ENCODE measurements at regions not wholly inside any gene's neighbourhood (a gene's known extent, or its start where the extent isn't known, plus 50 kb on each side); places are given as distances from the start of the nearest gene placed in this dataset.
"Not testable (repeated sequence)": the region's sequence is repeated elsewhere in the genome, so short reads cannot be mapped to it uniquely, and the experiment has no call there.

DNA sequence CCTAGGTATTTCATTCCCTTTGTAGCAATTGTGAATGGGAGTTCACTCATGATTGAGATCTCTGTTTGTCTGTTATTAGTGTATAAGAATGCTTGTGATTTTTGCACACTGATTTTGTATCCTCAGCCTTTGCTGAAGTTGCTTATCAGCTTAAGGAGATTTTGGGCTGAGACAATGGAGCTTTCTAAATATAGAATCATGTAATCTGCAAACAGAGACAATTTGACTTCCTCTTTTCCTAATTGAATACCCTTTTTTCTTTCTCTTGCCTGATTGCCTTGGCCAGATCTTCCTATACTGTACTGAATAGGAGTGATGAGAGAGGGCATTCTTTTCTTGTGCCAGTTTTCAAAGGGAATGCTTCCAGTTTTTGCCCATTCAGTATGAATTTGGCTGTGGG, 398.1 kb downstream of the SRGAP2C start:
- DNase-seq = not testable (repeated sequence)

DNA sequence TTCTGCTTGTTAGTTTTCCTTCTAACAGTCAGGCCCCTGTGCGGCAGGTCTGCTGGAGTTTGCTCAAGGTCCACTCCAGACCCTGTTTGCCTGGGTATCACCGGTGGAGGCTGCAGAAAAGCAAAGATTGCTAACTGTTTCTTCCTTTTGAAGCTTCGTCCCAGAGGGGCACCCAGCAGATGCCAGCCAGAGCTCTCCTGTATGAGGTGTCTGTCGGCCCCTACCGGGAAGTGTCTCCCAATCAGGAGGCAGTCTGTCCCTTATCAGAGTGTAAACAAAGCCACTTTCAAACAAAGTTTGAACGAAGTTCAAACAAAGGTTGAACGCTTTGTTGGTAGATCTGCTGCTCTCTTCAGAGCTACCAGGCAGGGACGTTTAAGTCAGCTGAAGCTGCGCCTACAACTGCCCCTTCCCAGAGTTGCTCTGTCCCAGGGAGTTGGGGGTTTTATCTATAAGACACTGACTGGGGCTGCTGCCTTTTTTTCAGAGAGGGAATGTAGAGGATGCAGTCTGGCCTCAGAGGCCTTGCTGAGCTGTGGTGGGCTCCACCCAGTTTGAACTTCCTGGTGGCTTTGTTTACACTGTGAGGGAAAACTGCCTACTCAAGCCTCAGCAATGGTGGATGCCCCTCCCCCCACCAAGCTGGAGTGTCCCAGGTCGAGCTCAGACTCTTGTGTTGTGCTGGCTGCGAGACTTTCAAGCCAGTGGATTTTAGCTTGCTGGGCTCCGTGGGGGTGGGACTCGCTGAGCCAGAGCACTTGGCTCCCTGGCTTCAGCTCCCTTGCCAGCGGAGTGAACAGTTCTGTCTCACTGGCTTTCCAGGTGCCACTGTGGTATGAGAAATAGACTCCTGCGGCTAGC, 401.8 kb downstream of the SRGAP2C start:
- no peak for DNase-seq

DNA sequence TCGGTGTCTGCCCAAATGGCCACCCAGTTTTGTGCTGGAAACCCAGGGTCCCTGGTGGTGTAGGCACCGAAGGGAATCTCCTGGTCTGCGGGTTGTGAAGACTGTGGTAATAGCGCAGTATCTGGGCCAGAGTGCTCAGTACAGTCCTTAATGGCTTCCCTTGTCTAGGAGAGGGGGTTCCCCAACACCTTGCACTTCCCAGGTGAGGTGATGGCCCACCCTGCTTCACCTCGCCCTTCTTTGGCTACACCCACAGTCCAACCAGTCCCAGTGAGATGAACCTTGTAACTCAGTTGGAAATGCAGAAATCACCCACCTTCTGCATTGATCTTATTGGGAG, 402.4 kb downstream of the SRGAP2C start:
- DNase-seq = no peak

DNA sequence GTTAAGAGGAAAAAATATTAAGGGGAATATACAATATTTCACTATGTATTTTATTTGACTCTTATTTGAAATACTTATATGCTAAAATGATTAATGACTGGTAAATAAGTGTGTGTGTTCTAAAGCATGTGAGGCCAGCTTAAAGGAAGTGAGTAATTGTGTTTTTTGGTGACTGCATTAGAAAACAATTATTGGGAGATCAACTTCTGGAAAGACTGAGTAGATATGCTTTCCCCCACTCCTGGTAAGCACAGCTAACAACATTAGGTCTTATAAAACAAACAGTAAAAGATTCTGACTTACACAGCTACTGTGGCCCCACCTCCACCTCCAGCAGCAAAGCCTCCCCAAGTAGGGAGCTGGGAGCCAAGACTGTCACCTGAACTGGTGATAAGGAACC, 403.0 kb downstream of the SRGAP2C start:
- no peak for DNase-seq

DNA sequence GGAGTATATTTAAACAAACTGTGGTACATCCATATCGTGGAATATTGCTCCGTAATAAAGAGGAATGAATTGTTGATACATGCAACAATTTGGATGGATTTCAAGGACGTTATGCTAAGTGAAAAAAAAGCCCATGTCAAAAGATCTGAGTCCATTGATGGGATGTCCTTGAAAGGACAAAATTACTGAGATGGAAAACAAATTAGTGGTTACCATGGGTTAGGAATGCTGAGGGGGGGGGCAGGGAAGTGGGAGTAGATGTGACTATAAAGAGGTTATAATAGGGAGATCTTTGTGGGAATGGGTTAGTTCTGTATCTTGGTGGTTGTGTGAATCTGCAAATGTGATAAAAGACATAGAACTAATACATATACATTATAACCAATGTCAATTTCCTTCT, 409.3 kb downstream of the SRGAP2C start:
- no peak for DNase-seq

DNA sequence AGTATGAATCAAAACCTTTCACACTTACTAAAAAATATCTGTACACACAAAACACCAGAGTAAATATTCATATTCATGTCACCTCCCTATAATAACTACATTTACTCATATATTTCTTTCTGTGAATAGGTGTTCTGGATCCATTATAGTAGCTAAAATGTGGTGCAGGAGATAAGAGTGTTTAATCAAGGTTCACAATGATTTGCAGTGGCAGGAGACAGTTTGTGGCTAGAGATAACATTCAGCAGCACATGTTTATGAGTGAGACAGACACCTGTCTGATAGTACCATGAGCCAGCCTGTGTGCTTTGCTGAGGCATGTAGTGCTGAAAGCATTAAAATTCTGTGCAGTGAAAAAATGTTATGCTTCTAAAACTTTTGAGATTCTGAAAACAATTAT, 410.3 kb downstream of the SRGAP2C start:
- no peak for DNase-seq

DNA sequence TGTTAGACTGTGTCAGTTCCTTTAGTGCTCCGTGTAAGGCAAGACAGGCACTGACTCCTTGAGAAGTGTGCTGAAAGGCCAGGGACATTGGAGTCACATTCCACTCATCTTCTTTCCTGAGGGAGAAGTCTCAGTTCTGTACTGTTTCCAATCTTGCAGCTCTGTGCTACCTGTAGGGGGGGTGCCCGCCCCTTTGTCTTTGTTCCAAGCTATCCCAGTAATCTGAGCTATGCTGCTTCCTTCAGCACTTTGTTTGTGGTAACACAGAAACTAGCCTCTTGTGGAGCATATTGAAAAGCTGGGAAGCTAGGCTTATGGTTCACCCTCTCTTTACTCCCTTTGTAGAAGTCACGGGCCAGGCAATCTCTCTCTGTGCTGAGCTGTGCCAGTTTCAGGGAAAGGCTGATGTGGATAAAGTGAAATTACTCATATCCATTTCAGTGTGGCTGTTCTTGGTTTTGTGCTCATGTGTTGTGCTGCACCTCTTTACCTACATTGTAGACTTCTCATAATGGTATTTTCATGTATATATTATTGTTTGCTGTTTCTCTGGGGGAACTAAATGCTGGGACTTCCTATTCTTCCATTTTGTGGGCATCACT, 420.2 kb downstream of the SRGAP2C start:
- not testable (repeated sequence) for DNase-seq

DNA sequence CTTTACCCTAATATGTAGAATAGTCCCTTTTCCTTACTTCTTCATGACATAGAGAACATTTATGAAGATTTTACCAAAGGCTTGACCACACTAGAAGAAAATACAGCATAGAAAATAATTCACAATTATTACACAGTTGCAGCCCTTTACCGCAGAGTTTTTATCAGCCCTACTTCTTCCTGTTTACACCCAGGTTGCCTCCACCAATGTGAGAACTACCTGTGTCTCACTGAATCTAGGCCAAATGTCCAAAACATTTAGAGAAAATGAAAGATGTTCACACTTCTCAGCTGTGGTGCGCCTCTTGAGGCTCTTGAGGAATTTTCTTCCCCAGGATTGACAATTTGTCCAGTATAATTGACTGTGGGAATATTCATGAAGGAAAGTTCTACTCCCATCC, 422.7 kb downstream of the SRGAP2C start:
- DNase-seq = not testable (repeated sequence)
